RPMI7951 (cell line): ENCODE measurements at regions not wholly inside any gene's neighbourhood (a gene's known extent, or its start where the extent isn't known, plus 50 kb on each side); places are given as distances from the start of the nearest gene placed in this dataset.

ENCODE experiments used
- DNase-seq: peaks from one replicate; pipeline ENCODE4 v3.0.0-alpha.2; 2012; ENCODE audit warnings: low read depth

GRCh38 chr6:168133687-168134559, 54.9 kb upstream of the FRMD1 start:
- DNase-seq: peak; percentile 15

GRCh38 chr6:168133168-168133561, 54.2 kb upstream of the FRMD1 start:
- peak; percentile 54 for DNase-seq

GRCh38 chr6:168132531-168133167, 53.6 kb upstream of the FRMD1 start:
- DNase-seq: peak; percentile 77

GRCh38 chr6:168131464-168132415, 52.7 kb upstream of the FRMD1 start:
- no peak for DNase-seq

- no peak for DNase-seq
Measured at GRCh38 chr6:168130697-168131371, 51.8 kb upstream of the FRMD1 start.

GRCh38 chr6:168130168-168130696, 51.2 kb upstream of the FRMD1 start:
- DNase-seq: no peak

GRCh38 chr6:168129292-168130167, 50.5 kb upstream of the FRMD1 start:
- DNase-seq: no peak

- no peak for DNase-seq
Measured at GRCh38 chr6:168128631-168129291, 49.7 kb upstream of the FRMD1 start.
